ENCODE measurements at regions not wholly inside any gene's neighbourhood (a gene's known extent, or its start where the extent isn't known, plus 50 kb on each side); places are given as distances from the start of the nearest gene placed in this dataset.
"Not testable (repeated sequence)": the region's sequence is repeated elsewhere in the genome, so short reads cannot be mapped to it uniquely, and the experiment has no call there.

DNA sequence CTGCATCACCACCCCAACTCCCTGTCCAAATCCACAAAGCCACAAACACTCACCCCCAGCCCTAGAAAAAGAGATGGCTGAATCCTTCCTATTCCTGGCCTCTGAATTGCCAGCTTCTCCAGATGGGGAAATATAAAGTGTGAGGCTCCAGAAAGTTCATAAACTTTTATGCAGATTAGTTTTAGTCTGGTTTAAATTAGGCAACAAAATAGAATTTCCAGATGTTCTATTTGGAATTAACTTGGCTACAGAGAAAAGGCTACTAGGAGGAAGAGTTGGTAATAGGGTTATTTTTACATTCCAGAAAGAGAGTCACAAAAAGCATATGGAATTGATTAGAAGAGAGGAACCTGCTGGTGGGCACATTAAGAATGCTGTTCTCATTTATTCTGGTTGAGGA, 56.0 kb downstream of the EN1 start:
- DNase-seq, result no peak

DNA sequence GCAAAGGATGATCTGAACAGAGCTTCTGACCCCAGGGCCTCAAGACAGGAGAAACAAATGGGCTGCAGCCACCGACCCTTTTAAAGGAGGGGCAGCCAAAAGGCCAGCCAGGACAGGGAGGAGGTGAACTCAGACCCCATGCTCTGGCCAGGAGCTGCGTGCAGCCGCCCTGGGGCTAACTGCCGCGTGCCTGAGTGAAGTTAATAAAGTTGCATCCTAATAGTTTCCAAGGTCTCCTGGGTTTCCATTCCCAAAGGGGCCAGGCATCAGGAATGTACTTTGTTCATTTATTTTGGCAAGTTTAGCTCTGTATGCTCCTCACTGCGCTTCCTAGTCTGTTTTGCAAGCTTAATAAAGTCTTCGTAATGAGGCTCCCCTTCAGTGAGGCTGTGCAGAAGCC, 60.7 kb downstream of the EN1 start:
- no peak for DNase-seq

DNA sequence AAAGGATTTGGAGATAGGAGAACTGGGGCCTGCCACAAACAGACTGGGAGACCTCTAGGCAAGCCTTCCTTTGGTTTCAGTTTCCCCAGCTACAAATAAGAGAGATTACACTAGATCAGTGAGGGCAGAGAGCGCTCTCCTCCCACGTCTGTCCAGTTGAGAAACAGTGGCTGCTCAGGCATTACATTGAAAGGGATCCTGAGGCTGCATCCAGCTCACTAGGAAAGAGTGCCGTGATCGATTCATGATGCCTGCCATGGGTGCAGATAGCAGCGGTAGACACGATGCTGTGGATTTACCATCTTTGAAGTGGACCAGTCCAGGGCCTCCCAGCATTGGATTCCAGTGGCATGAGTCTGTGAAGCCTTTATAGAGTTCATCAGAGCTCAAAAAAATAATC, 62.6 kb downstream of the EN1 start:
- DNase-seq, result no peak

DNA sequence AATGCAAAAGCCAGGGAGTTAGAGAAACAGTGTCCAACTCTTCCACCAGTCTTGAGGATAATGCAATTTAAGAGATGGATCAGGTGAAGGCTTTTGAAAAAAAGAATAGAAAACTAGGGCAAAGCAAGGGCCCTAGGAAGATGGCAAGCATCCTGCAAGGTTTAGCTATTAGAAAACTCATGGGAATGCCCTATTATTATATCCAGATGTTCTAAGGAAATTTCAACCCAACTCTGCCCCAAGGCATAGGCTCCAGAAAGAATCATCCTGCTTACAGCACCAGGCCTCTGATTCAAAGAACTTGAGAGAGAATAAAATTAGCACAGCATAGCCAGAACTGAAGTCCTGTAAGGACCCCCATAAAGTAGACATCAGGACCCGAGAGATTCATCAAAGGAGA, 68.1 kb downstream of the EN1 start:
- no peak for DNase-seq

DNA sequence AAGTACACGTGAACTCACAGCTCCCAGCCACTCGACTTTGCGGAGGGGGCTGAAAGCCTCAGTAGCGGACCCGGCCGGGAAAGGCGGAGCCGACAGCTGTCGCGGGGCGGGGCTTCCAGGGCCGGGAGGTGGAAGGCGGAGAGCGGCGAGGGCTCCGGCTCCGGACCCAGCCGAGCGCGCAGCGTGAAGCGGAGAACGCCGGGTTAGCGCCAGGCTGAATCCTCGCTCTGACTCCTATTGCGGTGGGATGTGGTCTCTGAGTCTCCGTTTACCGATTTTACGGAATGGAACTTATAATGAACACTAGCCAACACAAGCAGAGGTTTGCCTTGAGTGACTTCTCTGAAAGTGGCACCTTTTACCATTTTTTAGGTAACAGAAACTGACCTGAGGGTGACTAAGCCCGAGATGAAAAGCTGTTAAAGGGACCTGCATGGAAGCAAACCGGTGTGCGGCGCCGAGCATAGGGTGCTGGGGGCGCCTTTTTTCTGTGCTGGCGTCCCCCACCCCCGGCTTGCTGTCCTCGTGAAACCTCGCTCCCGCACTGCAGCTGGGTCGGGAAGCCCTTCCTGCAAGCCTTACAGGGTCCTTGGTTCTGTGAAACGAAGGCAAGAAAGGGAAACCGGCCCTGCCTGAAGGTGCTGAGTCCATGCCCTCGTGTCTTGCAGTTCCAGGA, 72.9 kb downstream of the EN1 start:
- DNase-seq, result peak; percentile 66

DNA sequence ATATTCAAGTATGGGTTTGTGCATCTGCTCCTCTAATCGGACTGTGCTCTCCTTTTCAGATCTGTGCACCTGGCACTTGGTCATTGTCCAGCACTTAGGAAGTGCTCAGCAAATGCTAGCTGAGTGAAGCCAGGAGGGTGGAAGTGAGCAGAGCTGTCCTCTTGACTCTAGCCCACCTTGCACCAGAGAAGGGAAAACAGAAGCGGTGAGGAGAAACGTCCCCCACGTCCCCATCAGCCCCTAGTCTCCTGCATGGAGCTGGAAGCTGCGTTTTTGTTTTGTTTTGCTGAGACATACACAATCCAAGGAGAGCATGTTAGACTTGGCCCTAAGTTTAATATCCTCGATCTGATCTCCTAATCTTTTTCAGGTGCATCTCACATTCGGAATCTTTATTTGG, 73.6 kb downstream of the EN1 start:
- DNase-seq, result no peak

DNA sequence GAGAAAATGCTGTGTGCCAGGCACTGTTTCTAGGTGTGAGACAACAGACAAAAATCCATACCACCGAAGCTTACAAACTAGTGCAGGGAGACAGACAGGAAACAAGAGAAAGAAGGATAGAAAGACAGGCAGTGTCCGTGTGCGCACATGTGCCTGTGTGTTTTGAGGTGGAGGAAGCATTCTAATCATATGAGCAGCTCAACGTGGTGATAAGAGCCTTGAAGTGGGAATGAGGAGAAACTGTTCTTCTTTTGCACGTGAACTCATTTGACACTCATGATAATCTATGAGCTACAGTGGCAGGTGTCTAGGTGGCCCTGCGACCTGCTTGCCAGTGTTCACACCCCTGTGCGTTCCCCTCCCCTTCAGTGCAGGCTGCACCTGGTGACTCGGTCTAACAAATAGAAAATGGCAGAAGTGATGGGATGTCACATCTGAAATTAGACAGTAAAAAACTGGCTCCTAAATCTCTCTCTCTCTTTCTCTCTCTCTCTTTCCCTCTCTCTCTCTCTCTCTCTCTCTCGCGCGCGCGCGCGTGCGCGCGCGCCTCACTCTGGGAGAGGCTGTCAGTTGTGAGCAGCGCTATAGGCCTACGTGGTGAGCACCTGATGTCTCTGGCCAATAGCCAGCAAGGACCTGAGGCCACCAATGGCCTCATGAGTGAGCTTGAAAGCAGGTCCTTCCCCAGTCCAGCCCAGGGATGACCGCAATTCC, 74.8 kb downstream of the EN1 start:
- DNase-seq, result no peak

DNA sequence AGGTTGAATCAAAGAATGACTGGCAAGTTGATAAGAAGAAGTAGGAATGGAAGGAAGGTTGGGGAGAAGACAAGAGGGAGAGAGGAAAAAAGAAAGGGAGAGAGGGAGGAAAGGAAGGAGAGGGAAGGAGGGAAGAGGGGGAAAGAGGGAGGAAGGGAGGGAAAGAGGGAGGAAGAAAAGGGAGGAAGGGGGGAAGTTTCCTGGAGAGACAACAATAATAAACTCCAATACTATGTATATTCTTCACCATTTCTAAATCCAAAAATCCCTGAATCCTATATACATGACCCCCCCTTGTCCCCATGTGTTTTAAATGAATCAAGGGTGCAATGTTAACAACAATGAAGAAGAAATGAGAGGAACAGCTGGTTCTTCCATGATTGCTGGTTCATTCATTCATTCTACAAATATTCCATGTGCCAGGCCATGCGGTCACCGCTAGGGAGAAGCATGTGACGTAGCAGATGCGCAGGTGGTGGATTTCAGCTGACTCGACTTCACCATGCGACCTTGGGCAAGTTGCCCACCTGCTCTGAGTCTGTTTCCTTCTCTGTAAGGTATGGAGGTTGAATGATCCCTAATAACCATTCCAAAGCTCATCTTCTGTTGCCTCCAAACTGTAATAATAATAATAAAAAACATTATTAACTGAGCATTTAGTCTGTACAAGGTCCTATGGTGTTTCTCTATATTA, 77.6 kb downstream of the EN1 start:
- DNase-seq, result no peak

DNA sequence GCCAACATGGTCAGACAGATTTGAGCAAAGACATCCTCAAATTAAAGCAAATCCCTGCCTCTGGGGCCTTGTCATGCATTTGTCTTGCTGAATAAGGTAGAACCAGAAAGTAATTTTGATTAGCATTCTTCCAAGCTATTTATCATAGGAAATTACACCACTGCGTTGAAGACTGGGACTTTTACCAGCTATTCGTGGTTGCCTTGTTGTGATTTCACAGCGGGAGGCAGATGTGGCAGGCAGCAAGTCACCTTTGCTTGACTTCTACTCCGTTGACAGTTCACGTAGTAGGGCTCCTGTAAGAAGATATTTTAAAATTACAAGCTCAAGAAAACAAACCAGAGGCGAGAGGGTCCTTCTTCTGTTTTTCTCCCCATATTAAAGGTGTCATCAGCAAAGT, 80.6 kb downstream of the EN1 start:
- no peak for DNase-seq

DNA sequence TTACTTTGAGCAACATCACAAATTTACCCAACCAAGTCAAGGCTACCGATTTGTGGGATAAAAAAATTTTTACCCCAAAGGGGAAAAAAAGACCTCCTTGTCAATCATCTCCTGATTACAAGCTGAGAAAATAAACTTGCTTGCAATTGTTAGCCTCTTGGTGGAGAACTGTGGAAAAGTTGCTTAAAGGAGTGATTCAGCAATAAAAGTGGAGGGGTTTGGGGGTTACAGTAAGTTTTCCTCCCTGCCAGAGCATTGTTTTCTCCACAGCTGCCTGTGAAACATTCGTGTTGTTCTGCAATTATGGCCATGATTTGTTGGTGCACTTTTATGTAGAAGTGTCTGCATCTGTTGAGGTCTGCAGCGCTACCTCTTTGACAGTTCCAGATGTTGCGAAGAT, 82.6 kb downstream of the EN1 start:
- no peak for DNase-seq

DNA sequence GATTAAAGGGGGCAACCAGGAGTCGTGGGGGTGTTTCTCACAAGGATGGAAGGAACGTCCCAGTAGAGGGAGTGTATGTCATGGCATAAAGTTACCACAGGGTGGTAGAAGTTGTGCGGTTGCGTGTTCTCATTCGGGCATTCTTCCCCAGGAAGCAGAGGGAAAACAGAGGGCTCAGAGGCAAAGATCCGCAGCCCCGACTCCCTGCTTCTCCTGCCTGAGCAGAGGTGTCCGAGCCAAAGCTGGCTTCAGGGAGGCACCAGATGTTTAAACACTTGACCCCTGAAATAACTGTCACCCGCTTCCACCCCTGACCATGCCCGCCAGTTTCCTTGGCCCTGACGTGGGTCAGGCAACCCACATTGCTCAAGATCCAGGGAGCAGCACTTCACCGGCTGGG, 83.7 kb downstream of the EN1 start:
- DNase-seq, result no peak

DNA sequence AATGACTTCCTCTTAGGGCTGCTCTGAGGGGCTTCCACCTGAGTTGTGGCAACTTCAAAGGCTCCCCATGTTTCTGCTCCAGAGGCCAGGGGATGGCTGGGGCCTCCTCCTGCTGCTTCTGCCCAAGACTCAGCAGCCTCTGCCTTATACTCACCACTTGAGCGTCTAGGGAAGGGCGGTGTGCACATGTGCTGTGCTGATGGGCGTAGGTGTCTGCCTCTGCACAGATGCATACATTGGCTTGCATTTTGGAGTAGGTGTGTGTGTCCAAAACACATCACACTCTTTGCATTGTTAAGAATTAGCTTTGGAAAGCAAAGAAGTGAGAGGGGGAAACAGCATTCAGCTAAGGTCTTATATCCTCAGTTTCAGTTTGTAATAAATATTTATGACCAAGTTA, 85.2 kb downstream of the EN1 start:
- DNase-seq, result no peak

DNA sequence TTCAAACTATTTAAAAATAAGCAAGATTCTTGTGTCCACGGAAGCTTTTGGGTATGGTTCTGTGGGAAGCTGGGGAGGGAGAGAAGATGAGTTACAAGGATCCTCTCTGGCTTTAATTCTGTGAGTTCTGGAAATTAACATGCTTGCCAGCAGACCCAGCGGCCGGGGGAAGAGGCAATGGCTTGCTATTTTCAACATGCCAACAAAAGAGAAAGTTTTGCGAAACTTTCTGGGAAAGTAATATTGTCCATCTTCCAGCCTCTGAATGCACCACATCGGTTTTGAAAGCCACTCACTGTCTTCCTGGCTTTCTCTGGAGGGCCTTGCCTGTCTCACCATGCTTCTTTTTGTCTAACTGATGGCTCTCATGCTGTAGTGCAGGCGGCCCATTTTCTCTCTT, 85.7 kb downstream of the EN1 start:
- no peak for DNase-seq

DNA sequence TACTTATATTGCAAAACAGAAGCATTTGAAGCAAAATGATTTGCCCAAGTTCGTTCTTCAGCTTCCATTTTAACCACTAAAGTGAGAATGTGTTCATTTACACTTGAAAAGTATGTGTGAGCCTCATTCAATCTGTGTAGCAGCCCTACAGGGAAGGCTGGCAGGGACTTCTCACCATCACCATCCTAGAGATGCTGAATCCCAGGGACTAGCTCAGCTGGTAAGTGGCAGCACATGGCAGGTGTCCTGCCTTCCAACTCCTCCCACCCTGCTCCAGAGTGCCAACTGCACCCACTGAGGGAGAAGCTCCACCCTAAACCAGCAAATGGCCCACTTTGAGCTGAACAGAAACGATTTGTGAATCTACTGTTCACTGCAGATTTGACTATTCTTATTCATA, 91.5 kb downstream of the EN1 start:
- DNase-seq, result no peak

DNA sequence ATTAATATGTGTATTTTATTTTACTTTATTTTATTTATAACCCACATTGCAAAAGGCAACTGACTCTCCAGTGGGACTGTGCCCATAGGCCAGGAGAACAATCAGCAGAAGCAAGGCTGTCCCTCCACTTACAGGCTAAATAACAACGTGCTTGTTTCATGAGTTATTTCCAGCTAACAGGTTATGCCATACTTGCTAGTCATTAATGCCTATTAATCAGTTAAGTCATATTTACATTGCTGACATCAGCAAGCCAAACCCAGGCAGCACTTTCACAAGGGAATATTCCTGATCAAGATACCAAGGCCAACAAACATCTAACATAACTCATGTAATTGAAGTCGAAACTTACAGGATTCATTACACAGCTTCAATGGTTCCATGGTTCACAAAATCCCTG, 92.1 kb downstream of the EN1 start:
- no peak for DNase-seq

DNA sequence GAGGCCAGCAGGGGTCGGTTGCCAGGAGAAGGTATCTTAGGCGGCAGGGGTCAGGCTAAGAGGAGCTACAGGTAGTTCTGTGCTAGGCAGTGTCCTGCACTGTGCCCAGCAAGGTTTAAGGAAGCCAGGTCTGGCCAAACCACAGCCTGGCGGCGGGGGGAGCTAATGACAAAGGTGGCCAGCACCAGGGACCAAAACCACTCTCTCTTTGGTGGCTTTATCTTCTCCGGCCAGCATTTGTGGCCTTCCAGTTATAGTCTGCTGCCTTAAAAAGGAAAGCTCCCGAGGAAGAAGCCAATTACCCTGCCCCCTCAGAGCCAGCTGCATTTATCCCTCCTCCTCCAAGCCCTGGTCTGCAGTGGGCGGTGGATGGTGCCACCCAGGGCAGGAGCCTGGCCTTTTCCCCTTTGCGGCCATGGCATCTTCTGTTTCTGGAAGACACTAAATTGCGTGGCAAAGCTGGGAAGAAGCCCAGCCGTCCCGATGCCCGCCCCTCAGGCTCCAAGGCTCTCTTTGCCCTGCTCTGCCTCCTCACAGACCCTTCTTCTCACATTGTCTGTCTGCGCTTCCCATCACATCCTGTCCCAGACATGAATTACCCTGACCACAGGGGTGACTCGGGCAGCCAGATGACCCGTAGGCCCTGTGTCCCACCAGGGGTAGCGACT, 94.6 kb downstream of the EN1 start:
- DNase-seq, result no peak

DNA sequence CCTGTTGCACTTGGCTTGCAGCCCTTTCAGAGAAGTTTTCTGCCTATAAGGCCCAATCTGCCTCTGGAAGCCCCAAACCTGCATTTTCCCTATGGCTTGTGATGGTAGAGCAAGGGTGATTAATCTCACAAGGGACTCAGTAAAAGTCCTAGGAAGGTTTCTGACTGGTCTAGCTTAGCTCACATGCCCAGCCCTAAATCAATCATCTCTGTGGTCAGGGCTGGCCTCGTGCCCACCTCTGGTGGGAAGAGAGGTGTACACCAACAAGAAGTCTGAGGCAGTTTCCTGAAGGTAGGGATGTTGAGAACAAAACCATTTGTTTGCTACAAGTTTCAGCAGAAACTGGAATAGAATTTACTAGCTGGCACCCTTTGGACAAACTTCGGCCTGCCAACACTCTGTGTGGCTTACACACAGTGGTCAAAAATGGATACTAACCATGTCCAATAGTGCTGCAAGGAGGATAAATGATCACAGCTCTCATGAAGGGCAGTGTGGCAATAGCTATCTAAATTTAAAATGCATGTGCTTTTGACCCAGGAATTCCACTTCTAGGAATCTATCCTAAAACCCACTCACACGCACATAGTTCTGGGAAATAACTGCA, 96.4 kb downstream of the EN1 start:
- no peak for DNase-seq

DNA sequence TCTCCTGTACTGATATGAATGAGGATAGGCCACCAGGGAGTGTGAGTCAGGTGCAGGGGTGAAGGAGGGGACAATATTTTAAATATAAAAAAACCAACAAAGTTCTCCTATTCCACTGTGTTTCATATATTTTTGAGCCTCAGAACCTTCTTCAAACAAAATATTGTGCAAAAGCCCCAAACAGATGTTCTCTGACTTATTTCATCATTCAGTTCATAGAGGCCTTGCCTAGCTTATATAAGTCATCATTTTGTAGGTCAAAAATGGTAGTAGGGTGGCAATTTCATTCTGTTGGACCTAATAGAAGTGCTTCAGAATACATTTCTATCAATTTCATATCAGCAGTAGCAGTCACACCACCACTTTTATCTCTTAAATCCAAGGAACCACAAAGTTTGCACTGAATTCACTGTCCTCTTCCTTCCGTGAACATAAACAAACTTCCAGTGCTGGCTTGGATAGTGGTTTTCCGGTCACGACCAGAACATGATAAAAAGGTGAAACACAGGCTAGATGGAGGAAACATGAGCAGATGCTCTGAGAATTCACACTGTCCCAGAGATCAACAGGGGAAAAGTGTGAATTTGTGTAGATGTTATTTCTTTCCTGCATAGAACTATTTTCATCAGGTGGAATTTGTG, 99.1 kb downstream of the EN1 start:
- DNase-seq, result no peak

DNA sequence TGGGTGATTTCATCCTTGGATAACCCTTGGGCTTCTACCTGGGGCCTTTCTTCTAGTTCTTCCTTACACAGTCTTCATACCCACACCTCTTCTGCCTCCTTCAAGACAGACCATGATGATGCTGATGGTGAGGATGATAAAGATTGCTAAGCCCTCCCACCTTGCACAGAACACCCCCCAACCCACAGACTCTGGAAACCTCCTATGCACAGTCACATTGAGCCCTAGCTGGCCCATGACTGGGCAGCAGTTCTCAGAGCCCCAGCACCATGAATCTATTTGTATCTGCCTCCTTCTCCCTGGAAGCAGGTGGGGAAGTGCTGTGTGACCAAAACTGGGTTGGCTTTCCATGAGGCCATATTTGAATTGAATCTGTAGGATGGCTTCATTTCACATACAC, 99.8 kb downstream of the EN1 start:
- no peak for DNase-seq

DNA sequence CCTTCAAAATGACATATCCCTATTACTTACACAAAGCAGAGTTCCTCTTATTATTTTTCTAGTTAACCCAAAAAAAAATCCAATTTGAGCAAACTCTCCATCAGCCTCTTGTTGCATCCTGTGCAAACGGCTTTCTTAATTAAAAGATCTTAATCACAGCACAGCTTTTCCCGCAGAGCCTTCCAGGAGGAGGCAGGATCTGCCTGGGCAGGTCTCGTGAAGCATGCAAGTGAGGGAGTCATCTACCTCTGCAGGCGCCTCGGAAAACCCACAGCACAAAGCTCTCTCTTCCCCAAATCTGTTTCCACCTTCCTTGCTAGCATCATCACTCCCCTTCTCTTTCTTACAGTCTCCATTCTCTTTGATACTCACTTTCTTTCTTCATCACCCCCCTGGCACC, 100.4 kb downstream of the EN1 start:
- DNase-seq, result no peak

DNA sequence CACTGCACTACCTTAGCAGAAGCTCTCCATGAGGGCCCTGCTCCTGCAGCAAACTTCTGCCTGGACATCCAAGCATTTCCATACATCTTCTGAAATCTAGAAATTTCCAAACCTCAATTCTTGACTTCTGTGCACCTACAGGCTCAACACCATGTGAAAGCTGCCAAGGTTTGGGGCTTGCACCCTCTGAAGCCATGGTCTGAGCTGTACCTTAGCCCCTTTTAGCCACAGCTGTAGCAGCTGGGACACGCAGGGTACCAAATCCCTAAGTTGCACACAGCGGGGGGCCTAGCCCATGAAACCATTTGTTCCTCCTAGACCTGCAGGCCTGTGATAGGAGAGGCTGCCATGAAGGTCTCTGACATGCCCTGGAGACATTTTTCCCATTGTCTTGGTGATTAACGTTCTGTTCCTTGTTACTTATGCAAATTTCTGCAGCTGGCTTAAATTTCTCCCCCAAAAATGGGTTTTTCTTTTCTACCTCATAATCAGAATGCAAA, 102.7 kb downstream of the EN1 start:
- DNase-seq, result not testable (repeated sequence)

DNA sequence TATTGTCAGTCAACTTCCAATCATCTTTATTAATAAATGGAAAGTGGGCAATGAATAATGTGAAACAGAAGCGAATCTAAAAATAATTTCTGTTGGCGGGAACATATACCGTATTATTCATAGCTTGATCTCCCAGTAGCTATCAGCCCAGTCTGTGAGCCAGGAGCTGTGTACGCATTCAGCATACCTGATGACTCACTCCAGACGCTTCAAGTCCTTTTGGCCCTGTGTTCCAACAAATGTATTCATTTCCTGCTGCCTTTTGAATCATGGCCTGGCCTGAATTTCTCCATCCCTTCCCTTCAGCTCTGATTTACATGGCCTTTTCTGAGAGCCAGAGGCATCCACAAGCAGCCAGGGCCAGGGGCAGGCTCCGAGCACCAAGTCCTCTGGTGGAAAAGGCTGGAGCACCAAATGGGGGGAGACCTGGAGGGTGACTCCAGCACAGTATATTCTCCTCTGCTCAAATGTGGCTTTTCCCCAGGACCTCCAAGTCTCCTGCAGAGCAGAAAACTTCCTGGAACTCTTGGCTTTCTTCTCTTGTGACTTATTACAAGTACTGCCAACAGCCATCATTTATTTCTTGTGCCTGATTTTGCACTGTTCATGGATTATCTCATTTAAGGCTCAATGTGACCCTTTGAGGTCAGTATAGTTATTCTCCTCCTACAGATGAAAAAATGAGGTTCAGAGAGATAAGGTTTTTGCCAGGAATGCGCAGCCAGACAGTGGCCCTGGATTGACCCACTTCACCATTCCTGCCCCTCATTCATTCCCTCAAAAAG, 108.7 kb downstream of the EN1 start:
- no peak for DNase-seq
